Epithelial cell of proximal tubule (primary cell): ENCODE measurements at regions not wholly inside any gene's neighbourhood (a gene's known extent, or its start where the extent isn't known, plus 50 kb on each side); places are given as distances from the start of the nearest gene placed in this dataset.

ENCODE experiments used
- DNase-seq: peaks from one replicate; pipeline ENCODE4 v3.0.0-alpha.2; 2011; ENCODE audit warnings: low read depth
- H3K4me3 ChIP-seq: 2 replicates; pipeline ENCODE4 v1.5.1; 2011; ENCODE audit warnings: low read depth, mild to moderate bottlenecking, low read length
- TF ChIP-seq, protein P1 (sequence below): conservative IDR thresholded peaks from 2 replicates; pipeline ENCODE4 v1.5.1; 2012; ENCODE audit warnings: low read depth, mild to moderate bottlenecking, low read length

DNA sequence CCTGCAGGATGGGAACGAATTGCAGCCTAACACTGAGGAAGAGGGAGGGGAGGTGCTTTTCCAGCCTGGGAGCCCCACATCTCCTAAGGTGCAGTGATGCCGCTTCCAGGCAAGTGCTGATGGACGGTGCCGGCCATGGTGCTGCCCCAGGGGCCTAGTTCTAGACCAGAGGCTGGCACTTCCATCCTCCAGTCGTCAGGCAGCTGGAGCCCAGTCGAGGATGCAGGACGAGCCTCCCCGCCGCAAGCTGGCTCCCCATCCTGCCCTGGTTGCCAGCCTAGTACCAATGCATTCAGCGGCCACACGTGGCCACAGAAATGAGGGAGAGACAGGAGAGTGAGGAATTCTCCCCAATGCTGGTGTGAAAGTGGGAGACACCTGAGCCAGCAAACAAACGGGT lies 413.5 kb downstream of the ZNF516 start:
- TF ChIP-seq, protein P1, sequence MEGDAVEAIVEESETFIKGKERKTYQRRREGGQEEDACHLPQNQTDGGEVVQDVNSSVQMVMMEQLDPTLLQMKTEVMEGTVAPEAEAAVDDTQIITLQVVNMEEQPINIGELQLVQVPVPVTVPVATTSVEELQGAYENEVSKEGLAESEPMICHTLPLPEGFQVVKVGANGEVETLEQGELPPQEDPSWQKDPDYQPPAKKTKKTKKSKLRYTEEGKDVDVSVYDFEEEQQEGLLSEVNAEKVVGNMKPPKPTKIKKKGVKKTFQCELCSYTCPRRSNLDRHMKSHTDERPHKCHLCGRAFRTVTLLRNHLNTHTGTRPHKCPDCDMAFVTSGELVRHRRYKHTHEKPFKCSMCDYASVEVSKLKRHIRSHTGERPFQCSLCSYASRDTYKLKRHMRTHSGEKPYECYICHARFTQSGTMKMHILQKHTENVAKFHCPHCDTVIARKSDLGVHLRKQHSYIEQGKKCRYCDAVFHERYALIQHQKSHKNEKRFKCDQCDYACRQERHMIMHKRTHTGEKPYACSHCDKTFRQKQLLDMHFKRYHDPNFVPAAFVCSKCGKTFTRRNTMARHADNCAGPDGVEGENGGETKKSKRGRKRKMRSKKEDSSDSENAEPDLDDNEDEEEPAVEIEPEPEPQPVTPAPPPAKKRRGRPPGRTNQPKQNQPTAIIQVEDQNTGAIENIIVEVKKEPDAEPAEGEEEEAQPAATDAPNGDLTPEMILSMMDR, result no peak
- H3K4me3 ChIP-seq, result no peak overlapping the region
- no peak for DNase-seq

DNA sequence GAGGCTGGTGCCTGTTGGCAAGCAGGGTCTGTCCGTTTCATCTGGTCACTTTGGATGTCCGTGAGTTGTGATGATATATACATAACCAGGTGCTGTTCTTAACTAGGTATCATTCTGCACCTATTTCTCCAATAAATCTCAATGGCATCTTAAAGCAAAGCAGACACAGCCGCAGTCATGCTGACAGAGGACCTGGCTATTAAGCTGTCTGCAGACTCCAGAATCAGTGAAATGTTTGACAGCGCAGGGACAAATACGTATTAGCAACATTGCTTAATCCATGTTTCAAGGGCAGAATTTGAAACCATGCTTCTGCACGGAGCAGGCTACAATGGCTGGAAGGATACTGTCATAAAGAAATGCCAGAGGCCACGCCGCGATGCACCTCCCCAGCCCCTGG lies 414.6 kb downstream of the ZNF516 start:
- DNase-seq, result no peak
- no peak overlapping the region for H3K4me3 ChIP-seq
- TF ChIP-seq, protein P1, result no peak

DNA sequence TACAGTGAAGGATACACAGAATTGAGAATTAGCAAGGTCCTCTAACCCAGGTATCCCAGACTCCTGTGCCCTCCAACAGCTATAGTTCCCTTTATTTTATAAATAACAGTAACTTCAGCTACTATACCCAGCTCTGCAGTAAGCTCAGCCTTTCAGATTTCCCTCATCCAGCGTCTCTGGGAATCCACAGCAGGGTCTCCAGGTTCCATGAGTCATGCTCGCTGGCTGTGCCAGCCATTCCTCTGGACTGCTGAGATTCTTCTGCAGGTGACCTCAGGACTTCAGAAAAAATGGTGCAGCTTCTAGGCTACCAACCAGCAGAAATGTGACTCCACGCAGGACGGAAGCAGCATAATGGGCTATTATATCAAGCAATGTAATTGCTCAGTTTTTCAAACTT lies 419.3 kb downstream of the ZNF516 start:
- DNase-seq, result no peak
- H3K4me3 ChIP-seq, result no peak overlapping the region
- TF ChIP-seq, protein P1, result no peak

DNA sequence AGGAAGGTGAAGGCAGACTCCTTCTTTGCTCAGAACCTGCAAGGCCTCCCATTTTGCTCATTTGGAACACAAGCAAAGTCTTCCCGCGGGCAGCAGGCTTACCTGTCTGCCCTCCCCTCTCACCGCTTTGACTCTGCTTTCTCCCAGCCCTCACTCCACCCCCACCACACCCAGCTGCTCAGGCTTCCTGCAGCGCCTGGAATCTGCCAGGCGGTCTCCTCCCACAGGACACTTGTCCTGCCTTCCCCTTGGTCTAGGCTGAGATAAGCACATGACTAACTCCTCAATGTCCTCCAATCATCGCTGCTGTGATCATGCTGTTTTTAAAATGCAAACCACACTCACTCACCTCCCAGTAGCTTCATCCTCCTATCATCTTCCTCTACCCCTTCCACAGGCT lies 430.0 kb downstream of the ZNF516 start:
- TF ChIP-seq, protein P1, result no peak
- no peak for DNase-seq
- H3K4me3 ChIP-seq, result no peak overlapping the region

DNA sequence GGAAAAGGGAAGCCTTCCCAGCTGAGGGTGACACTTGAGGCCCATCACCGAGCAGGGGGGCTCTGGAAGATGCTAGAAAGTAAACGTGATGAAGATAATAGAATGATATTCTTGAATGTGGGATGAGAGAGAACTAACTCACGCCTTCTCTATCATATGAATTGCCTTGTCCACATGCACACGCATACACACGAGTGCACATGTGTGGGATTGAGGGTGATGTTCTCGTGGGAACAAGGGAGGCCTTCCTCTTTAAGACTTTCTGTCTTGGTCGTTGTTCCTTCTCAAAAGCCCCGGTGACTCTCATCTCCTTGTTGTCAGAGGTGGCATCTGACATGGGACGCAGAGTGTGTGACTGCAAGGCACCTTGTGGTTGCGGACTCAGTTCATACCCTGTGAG lies 436.9 kb downstream of the ZNF516 start:
- TF ChIP-seq, protein P1, result no peak
- no peak overlapping the region for H3K4me3 ChIP-seq
- DNase-seq, result no peak

DNA sequence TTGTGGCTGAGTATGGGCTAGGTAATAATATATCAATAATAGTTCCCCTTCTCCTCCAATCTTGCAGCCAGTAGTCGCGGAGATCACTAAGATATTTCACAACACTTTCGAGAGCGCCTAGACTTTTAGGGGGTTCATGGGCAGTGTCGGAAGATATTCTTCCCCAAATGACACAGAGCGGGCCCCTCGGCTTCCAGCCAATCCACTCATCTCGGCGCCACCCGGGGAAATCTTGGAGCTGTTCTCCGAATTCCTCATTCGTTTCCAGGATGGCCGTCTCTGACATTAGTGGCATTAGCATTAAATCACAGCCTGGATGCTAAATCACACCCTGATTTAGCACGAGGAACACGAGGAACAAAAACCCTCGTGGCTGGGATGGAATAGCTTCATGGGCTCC lies 437.7 kb downstream of the ZNF516 start:
- DNase-seq, result no peak
- TF ChIP-seq, protein P1, result no peak
- H3K4me3 ChIP-seq, result no peak overlapping the region

DNA sequence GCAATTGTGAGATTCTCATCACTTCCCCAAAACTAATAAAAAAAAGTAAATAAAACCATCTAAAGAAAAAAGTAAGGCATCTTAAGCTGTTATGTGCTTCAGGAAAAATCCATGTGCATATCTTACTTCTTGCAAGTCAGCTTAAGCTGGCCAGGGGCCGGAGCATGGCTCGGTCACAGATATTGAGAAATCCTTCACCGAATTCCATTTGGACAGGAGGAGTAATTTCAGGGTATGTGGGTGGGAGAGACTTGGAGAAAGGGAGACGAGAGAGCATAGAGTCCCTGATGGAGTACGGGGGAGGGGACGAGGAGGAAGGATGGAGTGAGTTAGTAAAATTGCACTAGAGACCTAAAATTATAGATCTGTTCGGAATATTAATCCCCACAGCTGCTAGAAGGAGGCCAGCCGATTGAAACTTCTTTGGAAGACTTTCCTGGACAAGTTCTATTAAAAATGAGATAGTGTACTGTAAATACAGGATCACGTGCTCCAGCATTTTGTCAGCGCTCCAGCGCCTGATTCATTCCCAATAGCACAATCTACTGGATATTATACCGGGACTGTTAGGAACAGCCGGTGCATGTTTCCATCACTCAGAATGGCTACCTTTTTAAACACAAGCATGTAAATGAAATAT lies 438.5 kb downstream of the ZNF516 start:
- TF ChIP-seq, protein P1, result no peak

More for the DNA sequence above, 438.5 kb downstream of the ZNF516 start:
- no peak overlapping the region for H3K4me3 ChIP-seq
- no peak for DNase-seq
